PC-3 (cell line): ENCODE measurements at regions not wholly inside any gene's neighbourhood (a gene's known extent, or its start where the extent isn't known, plus 50 kb on each side); places are given as distances from the start of the nearest gene placed in this dataset.

ENCODE experiments used
- ATAC-seq: fragments of 200-7000 bp; cut with Tn5 transposase; 2 replicates; pipeline ENCODE4 v1.9.1; 2020; ENCODE audit warnings: mild to moderate bottlenecking, moderate library complexity
- BruUV-seq: library from RNA; stranded (reverse); fragments of 400-500 nt; replicated peaks from 2 replicates; lab custom pipeline; 2021; lab: Mats Ljungman, UMichigan
- CTCF ChIA-PET: fragments of 300-600 bp; sonication (Branson Sonifier 250); formaldehyde crosslinking; loops from one replicate; lab custom pipeline; 2022; ENCODE audit warnings: antibody characterized with exemption; lab: Charles Lee
- POLR2A ChIA-PET: fragments of 300-600 bp; sonication (Branson Sonifier 250); formaldehyde crosslinking; loops from one replicate; lab custom pipeline; 2022; ENCODE audit warnings: antibody characterized with exemption; ENCODE audit not compliant: unreplicated experiment; lab: Charles Lee
- DNase-seq: peaks from one replicate; pipeline ENCODE4 v3.0.0-alpha.2; 2015
- H2AFZ ChIP-seq: fragments of 300-600 bp; sonication (generic); 2 replicates; pipeline ENCODE4 v1.6.0; 2016; ENCODE audit warnings: antibody characterized with exemption, low read length
- H3F3A ChIP-seq: fragments of 300-600 bp; sonication (generic); one replicate; pipeline ENCODE4 v1.6.0; 2017; ENCODE audit warnings: antibody characterized with exemption, low read length, control low read depth, mild to moderate bottlenecking; ENCODE audit not compliant: unreplicated experiment
- H3K27ac ChIP-seq: fragments of 300-600 bp; sonication (generic); 2 replicates; pipeline ENCODE4 v1.5.1; 2016; ENCODE audit warnings: mild to moderate bottlenecking, low read length
- H3K27me3 ChIP-seq: fragments of 300-600 bp; sonication (generic); 2 replicates; pipeline ENCODE4 v1.6.1; 2016; ENCODE audit warnings: low read length, mixed read lengths
- H3K36me3 ChIP-seq: fragments of 300-600 bp; sonication (generic); 2 replicates; pipeline ENCODE4 v1.6.1; 2016; ENCODE audit warnings: low read depth, mixed run types, low read length, mixed read lengths
- H3K4me1 ChIP-seq: fragments of 300-600 bp; sonication (generic); 2 replicates; pipeline ENCODE4 v1.5.1; 2016; ENCODE audit warnings: low read length; ENCODE audit not compliant: insufficient read depth
- H3K4me2 ChIP-seq: fragments of 300-600 bp; sonication (generic); 2 replicates; pipeline ENCODE4 v1.6.0; 2016; ENCODE audit warnings: low read length
- H3K4me3 ChIP-seq: fragments of 300-600 bp; sonication (generic); 2 replicates; pipeline ENCODE4 v1.5.1; 2016; ENCODE audit warnings: mild to moderate bottlenecking, low read length, mixed read lengths
- H3K79me2 ChIP-seq: fragments of 300-600 bp; sonication (generic); 2 replicates; pipeline ENCODE4 v1.6.1; 2017; ENCODE audit warnings: low read length, mixed read lengths
- H3K9ac ChIP-seq: fragments of 300-600 bp; sonication (generic); 2 replicates; pipeline ENCODE4 v1.6.0; 2016; ENCODE audit warnings: mild to moderate bottlenecking, low read length
- H3K9me2 ChIP-seq: fragments of 300-600 bp; sonication (generic); replicated peaks from 2 replicates; pipeline ENCODE4 v1.6.1; 2016; ENCODE audit warnings: mixed run types, low read length, mixed read lengths
- H3K9me3 ChIP-seq: fragments of 300-600 bp; sonication (generic); 2 replicates; pipeline ENCODE4 v1.6.1; 2016; ENCODE audit warnings: low read length, mixed read lengths
- H4K20me1 ChIP-seq: fragments of 300-600 bp; sonication (generic); 2 replicates; pipeline ENCODE4 v1.6.1; 2016; ENCODE audit warnings: low read length, mixed read lengths
- EZH2 ChIP-seq: fragments of 300-600 bp; sonication (generic); IDR thresholded peaks from one replicate; pipeline ENCODE4 v1.6.1; 2017; ENCODE audit warnings: antibody characterized with exemption, mild to moderate bottlenecking, low read length; ENCODE audit not compliant: unreplicated experiment
- EZH2phosphoT487 ChIP-seq: fragments of 300-600 bp; sonication (generic); IDR thresholded peaks from 2 replicates; pipeline ENCODE4 v1.6.1; 2018; ENCODE audit warnings: mild to moderate bottlenecking, antibody characterized with exemption, low read length, borderline replicate concordance
- intact Hi-C: fragments of 100-400 bp; cut with micrococcal nuclease; formaldehyde crosslinking; loops from 2 replicates; pipeline ENCODE4 v1.9.0; 2023
- TF ChIP-seq, protein P1 (sequence below): fragments of 300-600 bp; sonication (generic); conservative IDR thresholded peaks from 2 replicates; pipeline ENCODE4 v1.5.1; 2017; ENCODE audit warnings: antibody characterized with exemption, low read depth, mild to moderate bottlenecking, low read length

DNA sequence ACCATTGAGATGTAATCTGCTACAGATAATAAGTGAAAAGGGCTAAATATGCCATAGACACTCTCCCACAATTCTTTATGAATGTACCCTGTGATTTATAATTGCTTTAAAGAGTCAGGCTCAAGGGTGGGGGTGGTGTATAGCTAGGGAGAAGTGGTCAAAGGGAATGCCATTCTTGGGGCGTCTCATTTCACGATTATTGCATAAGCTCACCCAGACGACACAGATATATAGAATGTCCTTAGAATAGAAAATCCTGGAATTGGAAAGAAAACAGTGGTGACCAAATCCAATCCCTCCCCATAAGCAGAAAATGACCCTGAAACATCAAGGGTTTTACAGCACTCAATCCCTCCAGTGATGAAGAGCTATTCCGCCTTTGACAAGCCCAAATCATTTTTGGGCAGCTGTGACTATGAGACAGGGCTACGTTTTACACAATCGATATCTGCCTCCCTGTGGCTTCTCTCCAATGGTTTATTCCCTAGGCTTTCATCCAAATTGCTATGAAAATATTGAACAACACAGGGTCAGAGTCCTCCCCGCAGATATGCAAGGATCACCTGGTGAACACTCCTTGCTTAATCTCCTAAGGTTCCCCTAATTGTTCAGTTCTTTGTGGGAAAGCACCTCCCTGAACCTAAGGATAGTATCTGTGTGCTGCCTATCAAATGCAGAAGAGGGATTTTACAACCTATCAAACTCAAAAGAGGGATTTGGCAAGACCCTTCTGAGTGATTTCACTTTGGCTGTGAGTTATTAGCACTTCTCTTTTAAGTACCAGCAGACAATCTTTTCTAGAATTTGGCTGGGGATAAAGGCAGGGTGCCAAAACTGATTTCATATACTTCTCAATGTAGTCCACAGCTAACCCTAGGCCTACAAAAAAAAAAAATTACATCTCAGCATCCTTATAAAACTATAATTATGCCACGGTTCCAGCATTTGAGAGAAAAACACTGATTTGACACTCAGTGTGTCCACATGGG, 144.9 kb upstream of the CDH6 start:
- TF ChIP-seq EZH2 (no peak), EZH2phosphoT487 (no peak)
- TF ChIP-seq, protein P1, sequence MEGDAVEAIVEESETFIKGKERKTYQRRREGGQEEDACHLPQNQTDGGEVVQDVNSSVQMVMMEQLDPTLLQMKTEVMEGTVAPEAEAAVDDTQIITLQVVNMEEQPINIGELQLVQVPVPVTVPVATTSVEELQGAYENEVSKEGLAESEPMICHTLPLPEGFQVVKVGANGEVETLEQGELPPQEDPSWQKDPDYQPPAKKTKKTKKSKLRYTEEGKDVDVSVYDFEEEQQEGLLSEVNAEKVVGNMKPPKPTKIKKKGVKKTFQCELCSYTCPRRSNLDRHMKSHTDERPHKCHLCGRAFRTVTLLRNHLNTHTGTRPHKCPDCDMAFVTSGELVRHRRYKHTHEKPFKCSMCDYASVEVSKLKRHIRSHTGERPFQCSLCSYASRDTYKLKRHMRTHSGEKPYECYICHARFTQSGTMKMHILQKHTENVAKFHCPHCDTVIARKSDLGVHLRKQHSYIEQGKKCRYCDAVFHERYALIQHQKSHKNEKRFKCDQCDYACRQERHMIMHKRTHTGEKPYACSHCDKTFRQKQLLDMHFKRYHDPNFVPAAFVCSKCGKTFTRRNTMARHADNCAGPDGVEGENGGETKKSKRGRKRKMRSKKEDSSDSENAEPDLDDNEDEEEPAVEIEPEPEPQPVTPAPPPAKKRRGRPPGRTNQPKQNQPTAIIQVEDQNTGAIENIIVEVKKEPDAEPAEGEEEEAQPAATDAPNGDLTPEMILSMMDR = no peak
- Histone ChIP-seq H3K36me3 (no peaks in the 10 kb centered on the region), H3K4me2 (no peak overlapping the region), H2AFZ (no peak overlapping the region), H3K4me3 (no peak overlapping the region), H3K9me3 (no peaks in the 10 kb centered on the region), H3K79me2 (no peaks in the 10 kb centered on the region), H4K20me1 (no peaks in the 10 kb centered on the region), H3F3A (no peaks in the 10 kb centered on the region), H3K9me2 (no peaks in the 10 kb centered on the region), H3K27me3 (no peaks in the 10 kb centered on the region), H3K9ac (no peak overlapping the region), H3K27ac (no peak overlapping the region), H3K4me1 (peaks cover 36% of the 10 kb centered on the region)
- ATAC-seq (no peak), DNase-seq (no peak)
- ChIA-PET CTCF (no interaction called here), POLR2A (no interaction called here)
- BruUV-seq = no TSS peak
- intact Hi-C loops = no loop called here

DNA sequence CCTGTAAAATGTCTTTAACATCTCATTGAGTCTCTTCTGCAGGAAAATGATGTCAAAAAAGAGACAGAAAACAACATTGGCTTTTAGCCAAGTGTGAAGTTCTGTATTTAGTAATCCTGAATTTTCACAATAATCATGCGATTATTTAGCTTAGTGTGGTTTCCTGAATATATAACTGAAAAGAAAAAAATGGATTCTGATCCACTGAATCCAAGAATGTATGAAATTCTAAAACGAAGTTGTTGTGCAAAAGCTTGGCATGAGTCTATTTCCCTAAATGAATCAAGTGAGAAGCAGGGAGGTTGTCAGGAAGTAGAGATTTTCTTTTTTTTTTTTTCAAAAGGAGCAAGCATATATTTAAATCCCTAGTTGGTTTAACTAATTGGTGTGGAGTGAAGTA, 145.9 kb upstream of the CDH6 start:
- Histone ChIP-seq H3K9ac (no peak overlapping the region), H2AFZ (no peak overlapping the region), H3K36me3 (no peaks in the 10 kb centered on the region), H3K4me2 (no peak overlapping the region), H3K27me3 (no peaks in the 10 kb centered on the region), H4K20me1 (no peaks in the 10 kb centered on the region), H3K9me2 (no peaks in the 10 kb centered on the region), H3F3A (no peaks in the 10 kb centered on the region), H3K79me2 (no peaks in the 10 kb centered on the region), H3K4me1 (peaks cover 26% of the 10 kb centered on the region), H3K27ac (no peak overlapping the region), H3K4me3 (no peak overlapping the region), H3K9me3 (no peaks in the 10 kb centered on the region)
- intact Hi-C loops = no loop called here
- no peak for DNase-seq
- BruUV-seq = no TSS peak
- TF ChIP-seq EZH2 (no peak), EZH2phosphoT487 (no peak)
- TF ChIP-seq, protein P1 = no peak
- CTCF ChIA-PET = no interaction called here
- POLR2A ChIA-PET = no interaction called here
- ATAC-seq = no peak

DNA sequence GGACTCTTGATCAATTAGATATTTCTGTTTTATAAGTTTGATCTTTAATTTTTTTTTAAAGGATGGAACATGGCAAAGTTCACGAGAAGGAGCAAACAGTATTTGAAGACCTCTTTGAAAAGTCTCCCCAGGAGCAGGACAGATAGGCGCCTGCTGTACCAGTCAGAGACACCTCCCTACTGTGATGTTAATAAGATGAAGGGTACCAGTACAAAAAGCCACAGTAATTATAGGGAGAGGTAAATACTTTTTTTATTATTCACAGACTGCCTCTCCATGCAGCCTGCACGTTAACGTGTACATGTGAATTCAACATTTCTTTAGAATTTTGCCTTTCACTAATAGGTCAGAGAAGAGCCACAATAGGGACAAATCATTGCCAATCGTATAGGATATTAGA, 146.5 kb upstream of the CDH6 start:
- BruUV-seq = no TSS peak
- Histone ChIP-seq H3K9me3 (no peaks in the 10 kb centered on the region), H3K27me3 (no peaks in the 10 kb centered on the region), H4K20me1 (no peaks in the 10 kb centered on the region), H3K9me2 (no peaks in the 10 kb centered on the region), H3K79me2 (no peaks in the 10 kb centered on the region), H3K36me3 (no peaks in the 10 kb centered on the region), H3K27ac (no peak overlapping the region), H3F3A (no peaks in the 10 kb centered on the region), H2AFZ (no peak overlapping the region), H3K4me3 (no peak overlapping the region), H3K4me1 (peaks cover 20% of the 10 kb centered on the region), H3K4me2 (no peak overlapping the region), H3K9ac (no peak overlapping the region)
- ChIA-PET POLR2A (no interaction called here), CTCF (no interaction called here)
- no peak for ATAC-seq
- intact Hi-C loops = no loop called here
- no peak for DNase-seq
- TF ChIP-seq EZH2phosphoT487 (no peak), EZH2 (no peak)
- TF ChIP-seq, protein P1 = no peak
